KMS-11 (cell line): ENCODE measurements at regions not wholly inside any gene's neighbourhood (a gene's known extent, or its start where the extent isn't known, plus 50 kb on each side); places are given as distances from the start of the nearest gene placed in this dataset.

ENCODE experiments used
- H2AFZ ChIP-seq: fragments of 200-600 bp; sonication (generic); 2 replicates; pipeline ENCODE4 v1.6.1; 2016; ENCODE audit warnings: antibody characterized with exemption, mixed run types, low read depth
- H3K27ac ChIP-seq: fragments of 200-600 bp; sonication (generic); 2 replicates; pipeline ENCODE4 v1.6.1; 2016; ENCODE audit warnings: mild to moderate bottlenecking, mixed run types
- H3K27me3 ChIP-seq: fragments of 200-600 bp; sonication (generic); 2 replicates; pipeline ENCODE4 v1.6.1; 2017; ENCODE audit warnings: mild to moderate bottlenecking, low read depth, mixed run types, moderate library complexity; ENCODE audit not compliant: insufficient read depth
- H3K36me3 ChIP-seq: fragments of 200-600 bp; sonication (generic); 2 replicates; pipeline ENCODE4 v1.6.1; 2017; ENCODE audit warnings: mild to moderate bottlenecking, mixed run types; ENCODE audit not compliant: insufficient read depth
- H3K4me1 ChIP-seq: fragments of 200-600 bp; sonication (generic); 2 replicates; pipeline ENCODE4 v1.6.1; 2016; ENCODE audit warnings: mild to moderate bottlenecking, low read depth, mixed run types; ENCODE audit not compliant: poor library complexity, severe bottlenecking
- H3K4me2 ChIP-seq: fragments of 200-600 bp; sonication (generic); 2 replicates; pipeline ENCODE4 v1.7.0; 2016; ENCODE audit warnings: mild to moderate bottlenecking, mixed run types
- H3K4me3 ChIP-seq: fragments of 200-600 bp; sonication (generic); IDR thresholded peaks from 2 replicates; pipeline ENCODE4 v1.6.1; 2017; ENCODE audit warnings: low read depth, low read length, mixed read lengths; ENCODE audit not compliant: insufficient read depth
- H3K79me2 ChIP-seq: fragments of 200-600 bp; sonication (generic); 2 replicates; pipeline ENCODE4 v1.6.1; 2016; ENCODE audit warnings: low read depth, mixed run types; ENCODE audit not compliant: insufficient read depth
- H3K9ac ChIP-seq: fragments of 200-600 bp; sonication (generic); 2 replicates; pipeline ENCODE4 v1.6.1; 2016; ENCODE audit warnings: mild to moderate bottlenecking, mixed run types
- H4K20me1 ChIP-seq: fragments of 200-600 bp; sonication (generic); 2 replicates; pipeline ENCODE4 v1.6.1; 2016; ENCODE audit warnings: mild to moderate bottlenecking, mixed run types; ENCODE audit not compliant: insufficient read depth
- TF ChIP-seq, protein P1 (sequence below): fragments of 200-600 bp; sonication (generic); conservative IDR thresholded peaks from 2 replicates; pipeline ENCODE4 v1.6.1; 2017; ENCODE audit warnings: low read depth, mild to moderate bottlenecking, antibody characterized with exemption, low read length, moderate library complexity, mixed read lengths

DNA sequence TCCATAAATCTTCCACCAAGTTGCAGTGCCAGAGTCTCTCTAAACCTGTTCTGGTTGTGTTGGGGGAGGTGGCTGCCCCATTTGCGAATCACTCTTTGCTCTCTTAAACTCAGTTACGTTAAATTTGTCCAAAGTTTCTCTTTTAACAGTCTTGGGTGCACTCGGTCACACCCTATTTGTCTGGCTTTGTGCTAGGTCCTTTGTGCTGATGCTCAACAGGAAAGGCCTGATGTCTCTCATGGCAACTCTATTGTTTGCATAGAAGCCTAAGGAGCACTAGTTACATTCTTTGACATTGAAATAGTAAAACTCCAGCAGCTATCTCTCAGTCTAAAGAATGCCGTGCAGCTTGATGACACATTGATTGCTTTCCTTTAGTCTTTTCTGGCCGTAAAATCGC, 105.1 kb downstream of the TRMT11 start:
- Histone ChIP-seq H3K27ac (no peak overlapping the region), H3K27me3 (no peaks in the 10 kb centered on the region), H3K4me3 (no peak overlapping the region), H3K9ac (no peak overlapping the region), H2AFZ (no peak overlapping the region), H3K4me1 (no peaks in the 10 kb centered on the region), H4K20me1 (no peaks in the 10 kb centered on the region), H3K36me3 (no peaks in the 10 kb centered on the region), H3K79me2 (no peaks in the 10 kb centered on the region), H3K4me2 (no peak overlapping the region)
- TF ChIP-seq, protein P1, sequence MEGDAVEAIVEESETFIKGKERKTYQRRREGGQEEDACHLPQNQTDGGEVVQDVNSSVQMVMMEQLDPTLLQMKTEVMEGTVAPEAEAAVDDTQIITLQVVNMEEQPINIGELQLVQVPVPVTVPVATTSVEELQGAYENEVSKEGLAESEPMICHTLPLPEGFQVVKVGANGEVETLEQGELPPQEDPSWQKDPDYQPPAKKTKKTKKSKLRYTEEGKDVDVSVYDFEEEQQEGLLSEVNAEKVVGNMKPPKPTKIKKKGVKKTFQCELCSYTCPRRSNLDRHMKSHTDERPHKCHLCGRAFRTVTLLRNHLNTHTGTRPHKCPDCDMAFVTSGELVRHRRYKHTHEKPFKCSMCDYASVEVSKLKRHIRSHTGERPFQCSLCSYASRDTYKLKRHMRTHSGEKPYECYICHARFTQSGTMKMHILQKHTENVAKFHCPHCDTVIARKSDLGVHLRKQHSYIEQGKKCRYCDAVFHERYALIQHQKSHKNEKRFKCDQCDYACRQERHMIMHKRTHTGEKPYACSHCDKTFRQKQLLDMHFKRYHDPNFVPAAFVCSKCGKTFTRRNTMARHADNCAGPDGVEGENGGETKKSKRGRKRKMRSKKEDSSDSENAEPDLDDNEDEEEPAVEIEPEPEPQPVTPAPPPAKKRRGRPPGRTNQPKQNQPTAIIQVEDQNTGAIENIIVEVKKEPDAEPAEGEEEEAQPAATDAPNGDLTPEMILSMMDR, result no peak

DNA sequence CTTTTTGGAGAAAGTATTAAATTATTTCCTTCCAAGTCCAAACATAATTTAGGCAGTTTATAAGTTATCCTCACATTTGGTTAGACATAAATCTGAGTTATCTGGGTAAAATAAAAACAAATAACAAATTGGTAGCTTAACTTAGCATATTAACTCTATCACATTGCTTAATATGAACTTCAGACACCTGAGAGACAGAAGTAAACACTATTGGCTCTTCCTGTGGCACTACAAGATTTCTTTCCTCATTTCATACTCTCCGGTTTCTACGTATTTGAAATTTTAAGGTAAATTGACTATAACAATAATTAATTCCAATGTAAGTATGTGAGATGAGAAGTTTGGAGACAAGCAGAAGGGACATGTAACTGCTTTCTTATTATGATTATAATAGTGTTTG, 106.8 kb downstream of the TRMT11 start:
- Histone ChIP-seq H4K20me1 (no peaks in the 10 kb centered on the region), H3K4me2 (no peak overlapping the region), H3K4me1 (no peaks in the 10 kb centered on the region), H3K4me3 (no peak overlapping the region), H3K27me3 (no peaks in the 10 kb centered on the region), H3K79me2 (no peaks in the 10 kb centered on the region), H2AFZ (no peak overlapping the region), H3K36me3 (no peaks in the 10 kb centered on the region), H3K9ac (no peak overlapping the region), H3K27ac (no peak overlapping the region)
- TF ChIP-seq, protein P1, result no peak

DNA sequence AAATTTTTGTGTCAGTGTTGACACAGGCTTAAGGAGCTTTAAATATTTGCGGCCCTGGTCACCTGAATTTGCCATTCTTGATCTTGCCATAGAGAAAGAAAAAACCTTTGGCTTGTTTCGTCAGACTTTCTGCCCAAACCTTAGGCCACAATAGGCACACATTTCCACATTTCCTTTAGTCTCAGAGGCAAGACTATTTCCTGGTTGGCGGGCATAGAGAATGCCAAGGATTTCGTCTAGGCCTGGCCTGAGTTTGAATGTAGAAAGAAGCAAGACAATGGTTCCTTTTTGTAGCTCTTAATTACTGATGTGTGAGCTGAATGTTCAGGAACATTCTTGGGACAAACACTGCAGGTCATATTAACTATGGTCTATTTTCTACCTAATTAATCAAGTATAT, 108.1 kb downstream of the TRMT11 start:
- Histone ChIP-seq H3K4me1 (no peaks in the 10 kb centered on the region), H3K36me3 (no peaks in the 10 kb centered on the region), H3K4me3 (no peak overlapping the region), H3K27me3 (no peaks in the 10 kb centered on the region), H3K27ac (no peak overlapping the region), H3K79me2 (no peaks in the 10 kb centered on the region), H3K4me2 (no peak overlapping the region), H4K20me1 (no peaks in the 10 kb centered on the region), H2AFZ (no peak overlapping the region), H3K9ac (no peak overlapping the region)
- TF ChIP-seq, protein P1, result no peak

DNA sequence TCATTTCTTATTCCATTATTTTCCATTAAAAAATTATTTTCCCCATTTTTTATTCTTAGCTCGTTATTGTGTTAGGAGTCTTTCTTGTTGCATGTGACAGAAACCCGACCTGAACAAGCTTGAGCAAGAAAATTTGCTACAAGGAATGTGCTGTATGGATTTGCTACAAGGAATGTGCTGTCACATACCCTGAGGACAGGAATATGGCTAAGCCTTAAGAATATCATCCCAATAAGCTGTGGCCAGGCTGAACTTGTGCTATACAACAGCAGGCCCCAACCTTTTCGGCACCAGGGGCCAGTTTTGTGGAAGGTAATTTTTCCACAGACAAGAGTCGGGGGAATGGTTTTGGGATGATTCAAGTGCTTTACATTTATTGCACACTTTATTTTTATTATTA, 114.0 kb downstream of the TRMT11 start:
- H4K20me1 ChIP-seq, result no peaks in the 10 kb centered on the region
- H3K27me3 ChIP-seq, result no peaks in the 10 kb centered on the region
- no peak overlapping the region for H3K9ac ChIP-seq
- H3K4me1 ChIP-seq, result no peaks in the 10 kb centered on the region
- no peak overlapping the region for H3K27ac ChIP-seq
- no peaks in the 10 kb centered on the region for H3K79me2 ChIP-seq
- H3K36me3 ChIP-seq, result no peaks in the 10 kb centered on the region
- no peak overlapping the region for H3K4me2 ChIP-seq
- H3K4me3 ChIP-seq, result no peak overlapping the region
- H2AFZ ChIP-seq, result no peak overlapping the region
- TF ChIP-seq, protein P1, result no peak

DNA sequence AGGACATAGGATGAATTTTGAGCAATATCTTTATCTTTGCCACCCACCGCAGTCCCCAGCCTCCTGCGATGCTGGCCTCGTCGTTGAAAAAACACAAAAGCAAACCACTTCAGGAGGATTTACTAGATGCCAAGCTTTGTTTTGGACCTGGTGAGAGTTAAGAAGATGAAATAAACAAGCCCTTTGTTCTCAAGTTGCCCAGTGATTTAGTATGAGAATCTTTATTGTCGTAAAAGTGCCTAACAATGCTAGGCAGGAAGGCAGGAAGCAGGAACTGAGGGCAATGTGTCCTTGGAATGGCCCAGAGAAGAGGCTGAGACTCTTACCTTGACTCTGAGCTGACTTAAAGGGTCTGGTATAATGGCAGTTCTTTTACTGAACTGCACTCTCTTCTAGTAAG, 116.0 kb downstream of the TRMT11 start:
- H3K4me2 ChIP-seq, result no peak overlapping the region
- H3K27me3 ChIP-seq, result no peaks in the 10 kb centered on the region
- no peak overlapping the region for H3K9ac ChIP-seq
- no peaks in the 10 kb centered on the region for H3K36me3 ChIP-seq
- H3K27ac ChIP-seq, result no peak overlapping the region
- no peaks in the 10 kb centered on the region for H3K4me1 ChIP-seq
- no peak overlapping the region for H3K4me3 ChIP-seq
- no peak overlapping the region for H2AFZ ChIP-seq
- H3K79me2 ChIP-seq, result no peaks in the 10 kb centered on the region
- H4K20me1 ChIP-seq, result no peaks in the 10 kb centered on the region
- TF ChIP-seq, protein P1, result no peak
